ENCODE measurements at regions not wholly inside any gene's neighbourhood (a gene's known extent, or its start where the extent isn't known, plus 50 kb on each side); places are given as distances from the start of the nearest gene placed in this dataset.

DNA sequence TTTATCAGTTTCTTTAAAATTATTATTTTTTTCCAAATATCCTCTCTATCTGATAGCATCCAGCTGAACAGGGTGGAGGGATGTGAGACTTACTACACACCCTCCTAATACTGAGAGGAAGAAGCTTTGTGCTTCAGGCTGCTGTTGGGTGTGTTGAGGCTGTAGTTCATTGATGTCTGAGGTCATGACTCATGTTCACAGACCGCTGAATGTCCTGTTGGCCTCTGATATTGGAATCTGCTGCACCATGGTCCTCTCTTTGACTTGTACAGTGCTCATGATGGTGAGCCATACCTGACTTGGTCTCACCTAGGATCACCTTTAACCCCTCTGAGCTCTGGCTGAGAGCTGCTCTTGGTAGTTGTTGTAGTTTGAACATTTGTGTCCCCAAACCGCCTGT is 302.9 kb downstream of the SATB1 start:
- TF ChIP-seq HDGF (IDR thresholded peaks at IDR 0.05; ENCODE audit: borderline replicate concordance) = no peak
- no peak for TF ChIP-seq FOXM1 (IDR thresholded peaks at IDR 0.05; ENCODE audit: borderline replicate concordance)
- TF ChIP-seq CTBP1 (IDR thresholded peaks at IDR 0.05; ENCODE audit: borderline replicate concordance) = no peak
- no peak for TF ChIP-seq FOXK2 (IDR thresholded peaks at IDR 0.05)
- no peak for TF ChIP-seq ZNF384 (IDR thresholded peaks at IDR 0.05)

Data from HEK293T (cell line).